CD4-positive, alpha-beta T cell treated with Interleukin-4 for 4 hours (primary cell): ENCODE measurements at regions not wholly inside any gene's neighbourhood (a gene's known extent, or its start where the extent isn't known, plus 50 kb on each side); places are given as distances from the start of the nearest gene placed in this dataset.

ENCODE experiments used
- DNase-seq: peaks from one replicate; pipeline ENCODE4 v3.0.0-alpha.2; 2020

- no peak for DNase-seq
Observed at GRCh38 chr1:81471255-81471654, 329.5 kb upstream of the ADGRL2 start.

- DNase-seq = no peak
Observed at GRCh38 chr1:81470275-81470674, 330.5 kb upstream of the ADGRL2 start.

- DNase-seq = no peak
Observed at GRCh38 chr1:81467383-81467782, 333.4 kb upstream of the ADGRL2 start.

GRCh38 chr1:81466961-81467360 is 333.8 kb upstream of the ADGRL2 start:
- DNase-seq = no peak

GRCh38 chr1:81463936-81464837 is 336.5 kb upstream of the ADGRL2 start:
- DNase-seq = no peak

- DNase-seq = no peak
Observed at GRCh38 chr1:81459043-81459442, 341.7 kb upstream of the ADGRL2 start.

- no peak for DNase-seq
Observed at GRCh38 chr1:81458186-81458585, 342.5 kb upstream of the ADGRL2 start.

GRCh38 chr1:81455481-81455880 is 345.3 kb upstream of the ADGRL2 start:
- DNase-seq = no peak

- DNase-seq = no peak
Observed at GRCh38 chr1:81453971-81454370, 346.8 kb upstream of the ADGRL2 start.

GRCh38 chr1:81453367-81453703 is 347.4 kb upstream of the ADGRL2 start:
- no peak for DNase-seq

- DNase-seq = no peak
Observed at GRCh38 chr1:81452693-81453366, 347.9 kb upstream of the ADGRL2 start.

GRCh38 chr1:81449786-81450185 is 350.9 kb upstream of the ADGRL2 start:
- DNase-seq = no peak

GRCh38 chr1:81446000-81446669 is 354.6 kb upstream of the ADGRL2 start:
- DNase-seq = no peak

- no peak for DNase-seq
Observed at GRCh38 chr1:81443288-81443687, 357.4 kb upstream of the ADGRL2 start.

- no peak for DNase-seq
Observed at GRCh38 chr1:81439046-81439823, 361.5 kb upstream of the ADGRL2 start.

GRCh38 chr1:81437649-81438048 is 363.1 kb upstream of the ADGRL2 start:
- no peak for DNase-seq

GRCh38 chr1:81437213-81437612 is 363.5 kb upstream of the ADGRL2 start:
- no peak for DNase-seq

- no peak for DNase-seq
Observed at GRCh38 chr1:81435175-81435574, 365.6 kb upstream of the ADGRL2 start.

GRCh38 chr1:81433676-81434075 is 367.1 kb upstream of the ADGRL2 start:
- no peak for DNase-seq

- DNase-seq = no peak
Observed at GRCh38 chr1:81432654-81433109, 368.1 kb upstream of the ADGRL2 start.

- no peak for DNase-seq
Observed at GRCh38 chr1:81432059-81432458, 368.7 kb upstream of the ADGRL2 start.

- no peak for DNase-seq
Observed at GRCh38 chr1:81431624-81432000, 369.1 kb upstream of the ADGRL2 start.
